ENCODE measurements at regions not wholly inside any gene's neighbourhood (a gene's known extent, or its start where the extent isn't known, plus 50 kb on each side); places are given as distances from the start of the nearest gene placed in this dataset.

DNA sequence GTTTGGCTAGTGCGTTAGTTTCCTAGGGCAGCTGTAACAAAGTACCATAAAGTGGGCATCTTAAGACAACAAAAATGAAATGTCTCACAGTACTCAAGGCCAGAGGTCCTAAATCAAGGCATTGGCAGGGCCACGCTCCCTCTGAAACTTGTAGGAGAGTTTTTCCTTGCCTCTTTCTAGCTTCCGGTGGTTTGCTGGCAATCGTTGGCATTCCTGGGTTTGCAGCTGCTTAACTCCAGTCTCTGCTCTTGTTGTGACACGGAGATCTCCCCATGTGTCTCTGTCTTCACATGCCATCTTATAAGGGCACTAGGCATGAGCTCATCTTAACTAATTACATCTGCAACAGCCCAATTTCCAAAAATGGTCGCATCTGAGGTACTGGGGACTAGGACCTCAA lies 362.0 kb upstream of the BOD1L1 start:
- no peak for DNase-seq (ENCODE audit: low spot score)

DNA sequence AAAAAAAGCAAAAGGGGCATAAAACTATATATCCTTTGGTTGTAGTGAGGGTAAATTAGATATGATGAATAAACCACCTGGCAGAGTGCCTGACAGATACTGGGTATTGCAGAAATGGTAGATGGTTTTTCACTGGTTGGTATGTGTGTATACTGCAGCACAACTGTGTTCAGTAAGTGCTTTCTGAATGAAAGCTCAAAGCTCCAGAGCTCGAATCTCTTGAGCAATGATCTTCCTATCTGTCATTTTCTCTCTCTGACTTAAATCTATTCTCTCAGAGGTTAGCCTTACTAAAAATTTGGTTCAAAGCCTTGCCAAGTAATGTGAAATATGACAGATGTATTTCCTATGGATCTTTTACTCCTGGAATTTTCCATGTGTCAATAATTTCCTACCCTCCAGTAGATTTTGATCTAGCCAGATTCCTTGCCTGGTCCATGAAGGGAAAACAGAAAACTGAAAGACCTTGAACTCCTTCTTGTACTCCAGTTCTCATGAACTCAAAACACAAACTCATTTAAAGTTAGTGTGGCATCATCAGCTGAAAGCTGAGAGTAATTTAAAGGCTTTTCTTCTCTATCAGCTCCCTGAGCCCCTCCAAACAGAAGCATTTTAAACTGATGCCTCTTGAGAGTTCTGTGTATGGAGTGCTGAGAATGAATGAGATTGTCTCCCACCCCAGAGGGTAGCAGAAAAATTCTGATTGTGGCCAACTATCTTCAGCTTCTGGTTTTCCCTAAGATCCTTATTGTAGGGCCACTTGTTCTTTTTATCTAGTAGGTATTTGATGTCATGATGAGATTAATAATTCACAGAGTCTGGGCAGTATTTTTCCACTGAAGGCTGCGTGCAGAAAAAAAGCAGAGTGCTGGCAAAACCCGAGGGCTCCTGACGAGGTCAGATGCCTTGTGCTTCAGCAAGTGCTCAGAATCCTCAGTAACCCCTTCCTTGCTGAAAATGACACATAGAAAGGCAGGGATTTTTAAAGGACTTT lies 363.4 kb upstream of the BOD1L1 start:
- TF ChIP-seq, protein P1, sequence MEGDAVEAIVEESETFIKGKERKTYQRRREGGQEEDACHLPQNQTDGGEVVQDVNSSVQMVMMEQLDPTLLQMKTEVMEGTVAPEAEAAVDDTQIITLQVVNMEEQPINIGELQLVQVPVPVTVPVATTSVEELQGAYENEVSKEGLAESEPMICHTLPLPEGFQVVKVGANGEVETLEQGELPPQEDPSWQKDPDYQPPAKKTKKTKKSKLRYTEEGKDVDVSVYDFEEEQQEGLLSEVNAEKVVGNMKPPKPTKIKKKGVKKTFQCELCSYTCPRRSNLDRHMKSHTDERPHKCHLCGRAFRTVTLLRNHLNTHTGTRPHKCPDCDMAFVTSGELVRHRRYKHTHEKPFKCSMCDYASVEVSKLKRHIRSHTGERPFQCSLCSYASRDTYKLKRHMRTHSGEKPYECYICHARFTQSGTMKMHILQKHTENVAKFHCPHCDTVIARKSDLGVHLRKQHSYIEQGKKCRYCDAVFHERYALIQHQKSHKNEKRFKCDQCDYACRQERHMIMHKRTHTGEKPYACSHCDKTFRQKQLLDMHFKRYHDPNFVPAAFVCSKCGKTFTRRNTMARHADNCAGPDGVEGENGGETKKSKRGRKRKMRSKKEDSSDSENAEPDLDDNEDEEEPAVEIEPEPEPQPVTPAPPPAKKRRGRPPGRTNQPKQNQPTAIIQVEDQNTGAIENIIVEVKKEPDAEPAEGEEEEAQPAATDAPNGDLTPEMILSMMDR (IDR thresholded peaks at IDR 0.05; ENCODE audit: extremely low read depth, missing control alignments), result no peak
- DNase-seq (ENCODE audit: low spot score), result no peak

More for the DNA sequence above, 362.0 kb upstream of the BOD1L1 start:
- TF ChIP-seq, protein P1 (IDR thresholded peaks at IDR 0.05; ENCODE audit: extremely low read depth, missing control alignments), result no peak

DNA sequence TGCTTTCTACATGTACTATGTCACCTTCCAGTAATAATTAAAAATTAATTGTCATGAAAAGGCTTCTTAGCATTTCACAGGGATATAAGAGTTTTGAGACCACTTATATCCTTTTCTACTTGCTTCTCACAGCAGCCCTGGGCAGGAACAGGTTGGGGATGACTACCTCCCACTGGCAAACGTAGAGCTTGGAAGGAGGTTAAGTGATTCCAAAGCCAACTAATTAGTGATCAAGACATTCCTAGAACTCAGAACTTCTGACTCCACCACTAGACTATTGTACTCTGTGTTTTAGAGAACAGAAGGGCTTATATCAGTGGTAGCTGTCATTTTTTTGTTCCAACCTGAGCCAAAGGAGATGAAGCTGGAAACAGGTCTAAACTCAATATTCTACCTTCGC lies 364.5 kb upstream of the BOD1L1 start:
- TF ChIP-seq, protein P1 (IDR thresholded peaks at IDR 0.05; ENCODE audit: extremely low read depth, missing control alignments), result no peak

DNA sequence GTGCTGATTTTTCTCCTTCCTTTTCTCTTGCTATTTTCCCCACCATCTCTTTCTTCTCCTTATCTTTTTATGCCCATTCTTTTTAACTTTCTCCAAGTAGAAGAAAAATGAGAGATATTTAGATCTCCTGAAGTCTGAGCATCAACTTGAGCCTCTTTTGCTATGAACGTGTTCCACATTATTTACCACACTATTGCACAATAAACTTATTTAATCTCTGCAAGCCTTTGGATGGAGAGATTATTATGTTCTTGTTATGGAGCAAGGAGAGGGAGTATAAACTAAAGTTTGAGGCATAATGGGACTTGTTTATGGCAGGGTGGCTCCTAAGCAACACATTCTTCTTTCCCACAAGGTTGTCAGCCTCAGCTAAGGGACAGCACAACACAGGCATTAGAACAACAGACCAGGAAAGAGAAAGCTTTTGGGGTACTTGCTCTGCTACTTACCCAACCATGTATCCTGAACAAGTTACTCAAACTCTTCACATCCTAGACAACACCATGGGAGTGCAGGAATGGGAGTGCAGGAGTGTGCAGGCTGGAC lies 365.5 kb upstream of the BOD1L1 start:
- no peak for DNase-seq (ENCODE audit: low spot score)
- TF ChIP-seq, protein P1 (IDR thresholded peaks at IDR 0.05; ENCODE audit: extremely low read depth, missing control alignments), result no peak

More for the DNA sequence above, 364.5 kb upstream of the BOD1L1 start:
- DNase-seq (ENCODE audit: low spot score), result no peak

DNA sequence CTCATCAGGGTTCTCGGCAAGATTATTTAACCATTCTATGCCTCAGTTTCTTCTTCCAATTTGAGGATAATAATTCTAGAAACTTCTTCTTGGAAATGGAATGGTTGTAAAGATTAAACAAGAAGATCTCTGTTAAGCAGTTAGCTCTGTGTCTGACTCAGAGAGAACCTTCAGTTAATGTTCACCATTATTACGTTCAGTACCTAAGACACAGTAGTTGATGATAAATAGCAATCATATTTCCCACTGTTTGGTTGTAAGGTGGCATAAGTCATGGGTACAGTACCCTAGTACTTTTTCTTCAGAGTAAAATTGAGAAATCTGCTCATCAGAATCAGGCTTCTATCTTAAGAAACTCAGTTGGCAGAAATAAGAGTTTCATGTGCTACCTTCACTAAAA lies 366.5 kb upstream of the BOD1L1 start:
- TF ChIP-seq, protein P1 (IDR thresholded peaks at IDR 0.05; ENCODE audit: extremely low read depth, missing control alignments), result no peak
- no peak for DNase-seq (ENCODE audit: low spot score)

DNA sequence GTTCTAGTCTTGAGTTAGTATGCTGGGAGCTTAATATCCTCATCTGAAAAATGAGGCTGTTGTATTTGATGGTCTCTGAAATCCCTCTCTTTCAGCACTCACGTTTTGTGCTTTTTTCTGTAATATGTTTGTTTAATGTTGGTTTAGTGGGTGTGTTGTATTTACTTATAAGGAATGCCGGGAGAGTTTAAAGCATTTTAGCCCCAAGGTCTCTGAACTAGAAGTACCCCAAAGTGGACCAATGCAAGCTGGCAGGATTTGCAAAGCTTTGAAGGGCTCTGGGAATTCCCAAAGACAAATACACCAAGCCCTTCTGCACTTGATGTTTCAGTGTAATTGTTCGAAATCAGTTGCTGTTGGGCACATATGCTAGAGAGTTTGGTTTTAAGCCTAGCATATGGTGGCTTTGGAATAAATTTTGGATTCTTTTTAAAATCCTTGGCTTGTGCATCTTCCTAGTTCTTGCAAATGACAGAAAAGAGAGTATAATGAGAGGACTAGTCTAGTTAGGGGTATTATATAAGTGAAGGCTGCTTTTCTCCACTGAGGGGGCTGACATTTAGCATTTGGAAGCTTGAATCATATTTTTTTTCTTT lies 371.4 kb upstream of the BOD1L1 start:
- TF ChIP-seq, protein P1 (IDR thresholded peaks at IDR 0.05; ENCODE audit: extremely low read depth, missing control alignments), result no peak
- no peak for DNase-seq (ENCODE audit: low spot score)

Measured in GM20000 (cell line).